HepG2 (cell line): ENCODE measurements at regions not wholly inside any gene's neighbourhood (a gene's known extent, or its start where the extent isn't known, plus 50 kb on each side); places are given as distances from the start of the nearest gene placed in this dataset.

ENCODE experiments used
- ATAC-seq: fragments of 200-7000 bp; cut with Tn5 transposase; 3 replicates; pipeline ENCODE4 v1.9.1; 2020; ENCODE audit warnings: mild to moderate bottlenecking, moderate library complexity
- BruUV-seq: library from RNA; stranded (reverse); fragments of 400-500 nt; replicated peaks from 2 replicates; lab custom pipeline; 2021; lab: Mats Ljungman, UMichigan
- CTCF ChIA-PET: fragments of 300-600 bp; formaldehyde crosslinking; extraction: SDS; loops from one replicate; lab custom pipeline; 2021; ENCODE audit warnings: low total read pairs, inconsistent platforms, low intra/inter-chr PET ratio; lab: Yijun Ruan, JAX
- POLR2A ChIA-PET: fragments of 350-600 bp; sonication (Branson Sonifier 250); formaldehyde crosslinking; loops from one replicate; lab custom pipeline; 2020; ENCODE audit warnings: antibody characterized with exemption, inconsistent platforms; lab: Yijun Ruan, JAX
- DNase-seq: peaks from one replicate; pipeline ENCODE4 v3.0.0-alpha.2; 2015; ENCODE audit warnings: low spot score
- FAIRE-seq: peaks from 3 replicates; lab custom pipeline; 2011; peaks lifted over from hg19 to GRCh38; lab: Jason Lieb, UNC
- H2AFZ ChIP-seq: one replicate; pipeline ENCODE4 v1.6.1; 2011; ENCODE audit warnings: low read length, inconsistent platforms
- H3K27ac ChIP-seq: fragments of 300-600 bp; 3 replicates; pipeline ENCODE4 v1.8.0; 2011; ENCODE audit warnings: mixed run types, mild to moderate bottlenecking, mixed read lengths, low read length, inconsistent platforms; ENCODE audit not compliant: insufficient read depth; ENCODE audit errors: extremely low read length
- H3K27me3 ChIP-seq, 2 experiments: fragments of 200-600 bp in 1 of 2; 2 replicates in 1 of 2; 3 replicates in 1 of 2; pipeline versions ENCODE4 v1.6.0 to v1.8.0; 2011; ENCODE audit warnings: low read length in 2 of 2, mild to moderate bottlenecking in 2 of 2, moderate library complexity in 2 of 2, inconsistent platforms in 1 of 2; ENCODE audit not compliant: insufficient read depth in 2 of 2, control insufficient read depth in 1 of 2
- H3K36me3 ChIP-seq, 2 experiments: fragments of 200-600 bp in 1 of 2; replicated peaks in 1 of 2; 2 replicates in 1 of 2; 3 replicates in 1 of 2; pipeline versions ENCODE4 v1.5.1 to v1.8.0; 2011; ENCODE audit warnings: low read length in 2 of 2, inconsistent platforms in 1 of 2; ENCODE audit not compliant: insufficient read depth in 2 of 2, control insufficient read depth in 1 of 2
- H3K4me1 ChIP-seq: 2 replicates; pipeline ENCODE4 v1.5.1; 2012; ENCODE audit warnings: low read length, inconsistent platforms; ENCODE audit not compliant: insufficient read depth
- H3K4me2 ChIP-seq: 2 replicates; pipeline ENCODE4 v1.6.0; 2011; ENCODE audit warnings: low read depth, low read length, inconsistent platforms
- H3K4me3 ChIP-seq, 3 experiments: fragments of 200-600 bp in 1 of 3; sonication (generic), shearing (Covaris generic) in 1 of 3; replicated peaks in 1 of 3; 2 replicates each; pipeline ENCODE4 v1.5.1; 2011 to 2016; ENCODE audit warnings: low read length in 3 of 3, inconsistent platforms in 2 of 3, low read depth in 2 of 3, mild to moderate bottlenecking in 2 of 3, control low read depth in 1 of 3, mixed read lengths in 1 of 3; ENCODE audit not compliant: insufficient read depth in 1 of 3
- H3K79me2 ChIP-seq: one replicate; pipeline ENCODE4 v1.6.1; 2011; ENCODE audit warnings: low read length, inconsistent platforms; ENCODE audit not compliant: insufficient read depth
- H3K9ac ChIP-seq: 2 replicates; pipeline ENCODE4 v1.6.0; 2011; ENCODE audit warnings: mild to moderate bottlenecking, low read depth, low read length, inconsistent platforms; ENCODE audit not compliant: insufficient read depth
- H3K9me3 ChIP-seq: 2 replicates; pipeline ENCODE4 v1.5.1; 2012; ENCODE audit warnings: mild to moderate bottlenecking, low read length
- H4K20me1 ChIP-seq: 2 replicates; pipeline ENCODE4 v1.6.0; 2011; ENCODE audit warnings: inconsistent platforms, mild to moderate bottlenecking, low read length, moderate library complexity; ENCODE audit not compliant: insufficient read depth
- BORCS8-MEF2B ChIP-seq: sonication (generic); formaldehyde crosslinking; IDR thresholded peaks from 2 replicates; pipeline ENCODE4 v1.8.0; 2022; ENCODE audit warnings: mild to moderate bottlenecking, missing genetic modification reagents
- CREB3 ChIP-seq: sonication (generic); formaldehyde crosslinking; IDR thresholded peaks from 2 replicates; pipeline ENCODE4 v1.5.0; 2020; ENCODE audit warnings: missing genetic modification reagents
- KLF9 ChIP-seq: IDR thresholded peaks from 2 replicates; pipeline ENCODE4 v1.6.1; 2016; ENCODE audit warnings: low read depth
- KMT2B ChIP-seq: IDR thresholded peaks from 2 replicates; pipeline ENCODE4 v1.6.1; 2016; ENCODE audit warnings: missing genetic modification reagents, missing compliant biosample characterization
- RFX5 ChIP-seq: IDR thresholded peaks from 2 replicates; pipeline ENCODE4 v1.6.1; 2011; ENCODE audit warnings: low read depth, low read length, improper control_type of control experiment
- SAP130 ChIP-seq: IDR thresholded peaks from 2 replicates; pipeline ENCODE4 v1.6.1; 2016; ENCODE audit warnings: low read depth
- SP140L ChIP-seq: sonication (generic); formaldehyde crosslinking; IDR thresholded peaks from 2 replicates; pipeline ENCODE4 v1.4.0; 2020; ENCODE audit warnings: missing genetic modification reagents, borderline replicate concordance
- TRIM24 ChIP-seq: sonication (generic); formaldehyde crosslinking; IDR thresholded peaks from 2 replicates; pipeline ENCODE4 v1.8.0; 2022; ENCODE audit warnings: mild to moderate bottlenecking, missing genetic modification reagents
- ZC3H13 ChIP-seq: sonication (generic); formaldehyde crosslinking; IDR thresholded peaks from 2 replicates; pipeline ENCODE4 v1.8.1; 2023; ENCODE audit warnings: mild to moderate bottlenecking, missing genetic modification reagents, moderate library complexity
- ZKSCAN1 ChIP-seq: fragments of 150-350 bp; IDR thresholded peaks from 2 replicates; pipeline ENCODE4 v1.6.1; 2014; ENCODE audit warnings: low read length
- ZNF230 ChIP-seq: sonication (generic); formaldehyde crosslinking; IDR thresholded peaks from 2 replicates; pipeline ENCODE4 v1.4.0; 2020; ENCODE audit warnings: mild to moderate bottlenecking, missing genetic modification reagents
- ZNF30 ChIP-seq: sonication (generic); formaldehyde crosslinking; IDR thresholded peaks from 2 replicates; pipeline ENCODE4 v1.5.0; 2020; ENCODE audit warnings: mild to moderate bottlenecking, missing genetic modification reagents
- ZNF432 ChIP-seq: sonication (generic); formaldehyde crosslinking; IDR thresholded peaks from 2 replicates; pipeline ENCODE4 v1.5.0; 2020; ENCODE audit warnings: missing genetic modification reagents, mild to moderate bottlenecking, borderline replicate concordance
- ZNF484 ChIP-seq: sonication (generic); formaldehyde crosslinking; IDR thresholded peaks from 2 replicates; pipeline ENCODE4 v1.5.1; 2020; ENCODE audit warnings: mild to moderate bottlenecking, low read depth, missing genetic modification reagents, borderline replicate concordance
- ZNF552 ChIP-seq: sonication (generic); formaldehyde crosslinking; IDR thresholded peaks from 2 replicates; pipeline ENCODE4 v1.9.0; 2022; ENCODE audit warnings: missing genetic modification reagents, mild to moderate bottlenecking, borderline replicate concordance
- WGBS: methylation state at CpG from one replicate; pipeline ENCODE4 v1.1.6; 2017; ENCODE audit warnings: low lambda C conversion rate; 5-methylcytosine and 5-hydroxymethylcytosine counted together
- in situ Hi-C: cut with HindIII; loops from 2 replicates; pipeline ENCODE4 v1.10.0; 2017; ENCODE audit warnings: low pct_unique_long_range_greater_than_20kb; ENCODE audit not compliant: extremely low pct_ligation_motif_present
- intact Hi-C: fragments of 100-400 bp; cut with micrococcal nuclease; formaldehyde crosslinking; loops from one replicate; pipeline ENCODE4 v1.10.0; 2022; ENCODE audit not compliant: unreplicated experiment
- TF ChIP-seq, protein P1 (sequence below): sonication (generic); formaldehyde crosslinking; IDR thresholded peaks from 2 replicates; pipeline ENCODE4 v1.4.0; 2020; ENCODE audit warnings: missing genetic modification reagents
- TF ChIP-seq, protein P2 (sequence below): sonication (generic); formaldehyde crosslinking; IDR thresholded peaks from 2 replicates; pipeline ENCODE4 v1.5.0; 2020; ENCODE audit warnings: missing genetic modification reagents
- TF ChIP-seq, protein P3 (sequence below): sonication (generic); formaldehyde crosslinking; IDR thresholded peaks from 2 replicates; pipeline ENCODE4 v1.4.0; 2020; ENCODE audit warnings: missing genetic modification reagents

DNA sequence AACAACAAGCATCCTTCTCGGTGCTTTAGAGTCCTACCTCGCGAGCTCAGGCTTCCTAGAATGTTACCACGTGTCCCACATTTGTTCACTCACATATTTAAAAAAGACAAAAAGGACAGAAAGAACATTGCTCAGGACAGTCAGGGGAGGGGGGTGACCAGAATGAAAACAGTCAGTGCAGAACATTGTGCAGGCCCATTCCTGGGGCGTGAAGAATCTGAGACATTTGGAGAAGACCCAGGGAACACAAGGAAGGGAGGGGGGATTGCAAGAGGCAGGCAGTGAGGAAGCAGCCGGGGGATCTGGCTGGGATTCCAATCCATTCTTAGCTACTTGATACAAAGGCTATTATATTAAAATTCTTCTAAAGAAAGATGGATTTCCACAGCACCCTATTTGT is 270.4 kb upstream of the CITED2 start:
- ATAC-seq, result no peak
- H4K20me1 ChIP-seq, result no peaks in the 10 kb centered on the region
- no peaks in the 10 kb centered on the region for H3K79me2 ChIP-seq
- no peak overlapping the region for H3K4me2 ChIP-seq
- no peak for FAIRE-seq
- no peaks in the 10 kb centered on the region for H3K4me1 ChIP-seq
- no TSS peak for BruUV-seq
- CTCF ChIA-PET, result no interaction called here
- H3K27me3 ChIP-seq, result 0 out of 5 replicates have a peak, but pooled peaks cover 0 to 3% of the 10 kb centered on the region in 2 experiments
- TF ChIP-seq SP140L (CRISPR knock-in tag) (no peak), CREB3 (no peak), TRIM24 (CRISPR knock-in tag) (no peak), BORCS8-MEF2B (CRISPR knock-in tag) (no peak), ZKSCAN1 (no peak), KMT2B (CRISPR knock-in tag) (no peak), RFX5 (no peak), ZNF230 (CRISPR knock-in tag) (no peak)
- no peak overlapping the region for H2AFZ ChIP-seq
- POLR2A ChIA-PET, result no interaction called here
- no peak for DNase-seq
- in situ Hi-C loops, result no loop called here
- H3K4me3 ChIP-seq, result no peak overlapping the region
- 41% methylated on average over 6 of the region's 6 CpGs for WGBS
- H3K9ac ChIP-seq, result no peak overlapping the region
- no peak overlapping the region for H3K27ac ChIP-seq
- intact Hi-C loops, result no loop called here
- no peaks in the 10 kb centered on the region for H3K9me3 ChIP-seq
- H3K36me3 ChIP-seq, result no peaks in the 10 kb centered on the region

GRCh38 chr6:139643986-139644385 is 269.5 kb upstream of the CITED2 start:
- ATAC-seq (no peak), DNase-seq (no peak), FAIRE-seq (no peak)
- Histone ChIP-seq H3K4me3 (no peak overlapping the region), H3K9me3 (no peaks in the 10 kb centered on the region), H2AFZ (no peak overlapping the region), H3K36me3 (no peaks in the 10 kb centered on the region), H4K20me1 (no peaks in the 10 kb centered on the region), H3K79me2 (no peaks in the 10 kb centered on the region), H3K27ac (no peak overlapping the region), H3K27me3 (no peaks in the 10 kb centered on the region), H3K4me1 (no peaks in the 10 kb centered on the region), H3K9ac (no peak overlapping the region), H3K4me2 (no peak overlapping the region)
- in situ Hi-C loops, result no loop called here
- intact Hi-C loops, result no loop called here
- no TSS peak for BruUV-seq
- ChIA-PET POLR2A (no interaction called here), CTCF (no interaction called here)
- 36% methylated on average over 5 of the region's 5 CpGs for WGBS
- TF ChIP-seq ZNF552 (CRISPR knock-in tag) (no peak), KLF9 (CRISPR knock-in tag) (no peak), ZNF30 (CRISPR knock-in tag) (no peak), ZNF432 (CRISPR knock-in tag) (no peak), ZC3H13 (CRISPR knock-in tag) (no peak), ZNF484 (no peak), SAP130 (no peak)
- TF ChIP-seq, protein P1, sequence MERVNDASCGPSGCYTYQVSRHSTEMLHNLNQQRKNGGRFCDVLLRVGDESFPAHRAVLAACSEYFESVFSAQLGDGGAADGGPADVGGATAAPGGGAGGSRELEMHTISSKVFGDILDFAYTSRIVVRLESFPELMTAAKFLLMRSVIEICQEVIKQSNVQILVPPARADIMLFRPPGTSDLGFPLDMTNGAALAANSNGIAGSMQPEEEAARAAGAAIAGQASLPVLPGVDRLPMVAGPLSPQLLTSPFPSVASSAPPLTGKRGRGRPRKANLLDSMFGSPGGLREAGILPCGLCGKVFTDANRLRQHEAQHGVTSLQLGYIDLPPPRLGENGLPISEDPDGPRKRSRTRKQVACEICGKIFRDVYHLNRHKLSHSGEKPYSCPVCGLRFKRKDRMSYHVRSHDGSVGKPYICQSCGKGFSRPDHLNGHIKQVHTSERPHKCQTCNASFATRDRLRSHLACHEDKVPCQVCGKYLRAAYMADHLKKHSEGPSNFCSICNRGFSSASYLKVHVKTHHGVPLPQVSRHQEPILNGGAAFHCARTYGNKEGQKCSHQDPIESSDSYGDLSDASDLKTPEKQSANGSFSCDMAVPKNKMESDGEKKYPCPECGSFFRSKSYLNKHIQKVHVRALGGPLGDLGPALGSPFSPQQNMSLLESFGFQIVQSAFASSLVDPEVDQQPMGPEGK (CRISPR knock-in tag), result no peak
- TF ChIP-seq, protein P2, sequence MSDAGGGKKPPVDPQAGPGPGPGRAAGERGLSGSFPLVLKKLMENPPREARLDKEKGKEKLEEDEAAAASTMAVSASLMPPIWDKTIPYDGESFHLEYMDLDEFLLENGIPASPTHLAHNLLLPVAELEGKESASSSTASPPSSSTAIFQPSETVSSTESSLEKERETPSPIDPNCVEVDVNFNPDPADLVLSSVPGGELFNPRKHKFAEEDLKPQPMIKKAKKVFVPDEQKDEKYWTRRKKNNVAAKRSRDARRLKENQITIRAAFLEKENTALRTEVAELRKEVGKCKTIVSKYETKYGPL (CRISPR knock-in tag), result no peak
- TF ChIP-seq, protein P3, sequence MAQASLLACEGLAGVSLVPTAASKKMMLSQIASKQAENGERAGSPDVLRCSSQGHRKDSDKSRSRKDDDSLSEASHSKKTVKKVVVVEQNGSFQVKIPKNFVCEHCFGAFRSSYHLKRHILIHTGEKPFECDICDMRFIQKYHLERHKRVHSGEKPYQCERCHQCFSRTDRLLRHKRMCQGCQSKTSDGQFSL, result no peak
